ENCODE measurements at regions not wholly inside any gene's neighbourhood (a gene's known extent, or its start where the extent isn't known, plus 50 kb on each side); places are given as distances from the start of the nearest gene placed in this dataset.

DNA sequence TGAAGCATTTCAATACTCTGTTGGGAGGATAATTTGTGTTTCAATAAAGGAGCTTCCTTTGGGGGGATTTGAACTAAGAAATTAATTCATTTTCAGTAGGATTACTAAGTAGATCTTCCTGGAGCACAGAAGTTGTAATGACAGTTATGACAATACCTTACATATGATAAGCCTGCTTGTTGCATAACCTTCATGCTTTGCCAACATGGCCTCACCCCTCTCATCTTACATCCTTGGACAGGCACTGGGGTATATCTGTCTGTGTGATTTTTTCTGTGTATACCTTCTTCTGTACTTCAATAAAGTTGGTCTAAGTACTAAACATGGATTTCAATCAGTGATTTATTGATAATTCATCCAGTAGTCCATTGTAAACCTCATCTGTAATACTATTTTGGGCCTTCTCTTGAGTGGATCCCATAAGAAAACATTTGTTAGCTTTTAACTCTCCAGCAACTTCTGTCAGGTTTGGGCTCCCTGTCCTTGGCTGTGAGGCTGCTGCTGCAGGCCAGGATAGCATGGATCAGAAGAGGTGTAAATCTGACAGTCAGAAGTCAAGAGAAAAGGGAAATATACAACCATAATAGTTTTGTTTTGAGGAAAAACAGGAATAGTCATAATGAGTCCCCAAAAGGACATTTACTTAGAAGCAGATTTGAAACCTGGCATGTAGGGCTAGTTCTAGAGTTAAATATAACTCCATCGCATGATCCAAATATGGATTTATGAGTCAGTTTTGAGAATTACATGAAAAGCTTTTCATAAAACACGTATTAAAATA is 422.2 kb downstream of the KLF5 start:
- no peak for DNase-seq

GRCh38 chr13:73479856-73480255 is 421.1 kb downstream of the KLF5 start:
- DNase-seq = no peak

DNA sequence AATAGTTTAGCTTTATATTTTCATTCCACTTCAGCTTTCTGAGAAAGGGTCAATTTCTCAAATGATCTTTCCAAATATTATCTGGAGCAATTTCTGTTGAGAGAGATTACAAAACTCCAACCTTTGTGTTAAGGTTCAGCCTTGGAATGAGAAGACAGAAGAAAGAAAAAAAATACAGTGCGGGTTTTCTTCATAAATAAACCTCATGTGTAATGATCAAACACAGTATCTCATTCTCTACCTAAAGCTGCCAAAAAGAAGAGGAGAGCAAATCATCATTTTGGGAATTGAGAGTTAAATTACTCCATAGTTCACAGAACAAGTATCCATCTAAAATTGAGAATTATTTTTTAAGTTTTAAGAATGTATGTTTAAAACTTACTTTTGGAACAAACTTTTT is 420.5 kb downstream of the KLF5 start:
- DNase-seq = no peak

DNA sequence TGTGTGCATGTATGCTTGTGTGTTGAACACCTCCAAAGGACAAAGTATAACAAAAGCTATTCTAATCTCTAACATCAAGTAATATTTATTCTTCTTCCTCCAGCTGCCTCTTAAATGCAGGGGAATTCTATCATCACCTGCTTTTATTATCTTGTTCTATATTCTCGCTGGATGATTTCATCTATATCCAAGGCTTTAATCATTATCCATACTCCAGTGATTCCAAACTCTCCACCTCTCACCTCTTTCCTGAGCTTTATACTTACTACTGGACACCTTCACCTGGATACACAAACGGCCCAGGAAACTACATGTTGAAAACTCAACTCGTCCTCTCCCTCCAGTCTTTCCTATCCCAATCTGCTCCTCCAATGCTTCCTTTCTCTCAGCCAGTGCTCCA is 418.6 kb downstream of the KLF5 start:
- DNase-seq = no peak

DNA sequence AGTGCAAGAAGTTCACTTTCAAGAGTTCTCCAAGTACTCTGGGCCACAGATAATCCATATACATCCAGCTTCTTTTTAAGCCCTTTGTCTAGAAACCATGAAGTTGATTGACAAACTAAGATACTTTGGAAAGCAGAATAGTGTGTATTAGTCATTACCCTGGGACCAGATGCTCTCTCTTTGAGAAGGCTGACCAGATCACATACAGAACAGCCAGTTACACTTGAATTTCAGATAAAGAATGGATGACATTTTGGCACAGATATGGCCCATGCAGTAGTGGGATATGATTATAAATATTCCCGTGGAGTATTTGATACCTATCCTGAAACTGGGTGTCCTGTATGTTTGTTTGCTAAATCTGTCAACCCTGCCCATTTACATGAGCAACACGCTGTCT is 414.2 kb downstream of the KLF5 start:
- no peak for DNase-seq

DNA sequence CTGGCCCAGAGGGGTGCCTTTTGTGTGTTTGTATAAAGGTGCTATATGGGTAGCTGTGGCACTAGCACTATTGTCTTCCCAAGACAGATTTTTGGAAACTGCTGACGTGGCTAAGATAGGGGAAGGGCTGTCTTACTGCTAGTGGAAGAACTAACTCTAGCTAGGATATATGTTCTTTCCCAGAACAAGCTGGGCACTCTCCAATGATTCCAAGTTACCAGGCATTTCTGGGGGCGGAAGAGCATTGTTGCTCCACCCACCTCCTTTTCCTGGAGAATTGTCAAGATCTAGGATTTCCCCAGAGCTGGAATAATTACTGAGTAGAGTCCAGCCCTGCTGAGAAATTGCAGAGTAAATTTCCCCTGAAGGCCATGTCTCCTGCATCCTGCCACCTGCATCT is 408.3 kb downstream of the KLF5 start:
- no peak for DNase-seq

DNA sequence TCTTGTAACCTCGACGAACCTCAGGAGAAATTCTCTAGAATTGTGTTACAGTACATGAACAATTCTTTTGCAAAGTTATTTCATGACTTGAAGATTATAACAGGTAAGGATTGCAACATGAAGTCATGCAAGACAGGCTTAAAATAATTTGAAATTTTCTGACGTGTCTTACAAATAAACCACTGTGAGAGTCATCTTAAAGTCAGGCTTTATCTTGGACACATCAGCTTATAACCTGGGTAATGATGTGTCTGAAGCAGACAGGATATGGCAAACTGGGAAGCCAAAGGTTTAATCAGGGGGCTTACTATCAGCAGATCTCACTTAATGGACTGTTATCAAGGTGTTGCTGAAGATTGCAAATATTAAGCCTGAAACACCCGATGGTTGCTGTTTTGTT is 407.8 kb downstream of the KLF5 start:
- no peak for DNase-seq

- DNase-seq = no peak
These were observed 406.8 kb downstream of the KLF5 start for GRCh38 chr13:73465617-73465971.

- no peak for DNase-seq
These were observed 406.2 kb downstream of the KLF5 start for GRCh38 chr13:73464758-73465616.

DNA sequence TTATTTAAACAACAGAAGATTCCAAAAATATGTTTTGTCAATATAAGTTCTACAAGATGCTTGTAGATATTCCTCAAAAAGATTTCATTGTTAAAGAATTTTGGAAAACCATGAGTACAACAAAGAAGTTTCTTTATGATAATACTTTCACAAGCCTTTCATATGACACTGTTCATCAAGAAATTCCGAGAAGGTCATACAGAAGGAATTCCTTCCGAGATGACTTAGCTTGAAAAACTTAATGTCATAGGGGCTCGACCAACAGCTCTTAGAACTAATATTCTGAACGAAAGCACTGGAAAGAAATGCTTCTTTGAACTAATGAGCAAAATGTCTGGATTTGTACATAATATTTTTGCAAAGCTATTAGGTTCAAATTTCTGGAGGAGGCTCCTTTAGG is 403.4 kb downstream of the KLF5 start:
- no peak for DNase-seq

DNA sequence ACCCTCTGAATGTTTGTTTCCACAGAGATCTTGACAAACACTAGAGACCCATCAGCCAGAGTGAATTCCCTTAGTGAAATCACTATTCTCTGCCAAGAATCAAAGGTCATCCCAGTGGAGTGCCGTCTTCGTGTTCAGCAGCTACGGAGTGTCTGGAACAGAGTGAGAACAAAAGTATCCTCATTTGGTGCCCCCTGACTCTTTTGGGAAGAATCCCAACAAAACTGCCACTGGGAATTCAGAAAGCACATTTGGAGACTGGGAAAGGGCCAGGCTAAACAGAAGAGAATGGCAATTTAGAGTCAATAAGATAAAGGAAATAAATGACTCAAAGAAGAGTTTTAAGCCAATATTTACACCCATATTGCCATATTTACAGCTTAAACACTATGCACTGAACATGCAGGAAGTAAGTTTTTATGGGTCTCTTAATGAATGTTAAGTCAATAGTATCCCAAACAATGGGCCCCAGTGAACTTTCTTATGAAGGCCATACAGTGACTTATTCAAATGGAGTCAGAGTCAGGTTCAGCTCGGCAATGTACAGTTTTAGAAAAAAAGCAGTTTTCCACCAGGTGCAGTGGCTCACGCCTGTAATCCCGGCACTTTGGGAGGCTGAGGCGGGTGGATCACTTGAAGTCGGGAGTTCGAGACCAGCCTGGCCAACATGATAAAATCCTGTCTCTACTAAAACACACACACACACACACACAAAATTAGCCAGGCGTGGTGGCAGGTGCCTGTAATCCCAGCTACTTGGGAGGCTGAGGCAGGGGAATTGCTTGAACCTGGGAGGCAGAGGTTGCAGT is 392.6 kb downstream of the KLF5 start:
- no peak for DNase-seq

- DNase-seq = no peak
These were observed 391.8 kb downstream of the KLF5 start for GRCh38 chr13:73450583-73450982.

DNA sequence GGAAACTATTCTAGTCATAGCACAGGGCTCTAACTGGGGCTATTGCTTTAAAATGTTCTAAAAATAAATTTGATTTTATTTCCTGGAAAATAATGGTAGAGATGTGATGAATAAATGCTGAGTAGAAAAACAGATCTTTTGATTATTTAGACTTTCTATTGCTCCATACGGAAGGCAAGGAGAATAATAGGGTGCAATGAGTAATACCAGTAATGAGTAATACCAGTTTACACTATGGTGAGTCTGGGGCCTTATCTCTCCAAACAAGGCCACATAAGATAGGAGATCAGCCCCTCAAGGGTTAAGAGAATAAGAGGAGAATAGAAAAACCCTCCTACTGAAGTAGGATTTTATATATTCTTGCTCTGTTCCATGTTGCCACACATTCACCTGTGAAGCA is 390.4 kb downstream of the KLF5 start:
- DNase-seq = no peak

DNA sequence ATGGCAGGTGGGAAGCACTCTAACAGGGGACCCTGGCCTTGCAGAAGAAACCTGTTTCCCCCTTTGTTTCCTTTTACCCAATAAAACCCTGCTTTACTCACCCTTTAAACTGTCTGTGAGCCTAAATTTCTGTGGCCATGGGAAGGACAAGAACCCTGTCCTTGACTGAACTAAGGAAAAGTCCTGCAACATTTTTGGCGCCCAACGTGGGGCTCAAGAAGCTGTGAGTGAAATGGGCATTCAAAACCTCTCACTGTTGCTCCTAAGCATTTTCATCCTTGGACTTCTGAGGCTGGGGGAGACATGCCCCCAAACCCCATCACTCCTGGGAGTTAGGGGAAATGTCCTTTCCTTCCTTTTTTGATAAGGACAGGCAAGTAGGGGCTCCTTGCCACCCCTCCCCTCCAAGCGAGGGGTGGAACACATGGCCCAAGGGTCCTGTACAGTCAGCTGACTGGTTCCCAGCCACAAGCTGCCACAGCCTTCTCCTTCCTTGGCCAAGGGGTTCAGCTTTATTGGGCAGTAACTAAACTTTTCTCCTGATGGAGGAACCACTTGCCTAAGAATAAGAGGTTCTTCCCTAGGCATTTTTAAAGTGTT is 381.6 kb downstream of the KLF5 start:
- no peak for DNase-seq

- no peak for DNase-seq
These were observed 375.1 kb downstream of the KLF5 start for GRCh38 chr13:73433890-73434289.

- DNase-seq = no peak
These were observed 374.7 kb downstream of the KLF5 start for GRCh38 chr13:73433458-73433857.

- no peak for DNase-seq
These were observed 370.9 kb downstream of the KLF5 start for GRCh38 chr13:73429701-73430100.

- DNase-seq = no peak
These were observed 369.9 kb downstream of the KLF5 start for GRCh38 chr13:73428706-73429105.

DNA sequence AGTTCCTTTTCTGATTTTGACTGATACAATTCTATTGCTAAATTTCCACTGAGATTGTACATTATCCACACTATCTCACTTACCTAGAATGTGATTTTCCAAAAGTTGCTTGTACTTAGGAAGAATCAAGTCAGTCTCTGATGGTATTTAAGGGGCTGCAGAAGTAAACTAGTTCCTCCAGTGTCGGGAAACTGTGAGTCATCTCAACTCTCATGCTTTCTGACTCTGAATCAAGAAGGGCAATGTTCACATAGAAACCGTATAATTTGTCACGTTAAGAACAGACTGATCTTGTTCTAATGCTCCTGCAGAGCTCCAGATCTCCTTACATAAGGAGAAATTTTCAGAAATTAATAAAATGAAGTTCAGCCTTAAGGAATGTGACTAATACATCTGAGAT is 369.3 kb downstream of the KLF5 start:
- DNase-seq = no peak

GRCh38 chr13:73422973-73423372 is 364.2 kb downstream of the KLF5 start:
- no peak for DNase-seq

DNA sequence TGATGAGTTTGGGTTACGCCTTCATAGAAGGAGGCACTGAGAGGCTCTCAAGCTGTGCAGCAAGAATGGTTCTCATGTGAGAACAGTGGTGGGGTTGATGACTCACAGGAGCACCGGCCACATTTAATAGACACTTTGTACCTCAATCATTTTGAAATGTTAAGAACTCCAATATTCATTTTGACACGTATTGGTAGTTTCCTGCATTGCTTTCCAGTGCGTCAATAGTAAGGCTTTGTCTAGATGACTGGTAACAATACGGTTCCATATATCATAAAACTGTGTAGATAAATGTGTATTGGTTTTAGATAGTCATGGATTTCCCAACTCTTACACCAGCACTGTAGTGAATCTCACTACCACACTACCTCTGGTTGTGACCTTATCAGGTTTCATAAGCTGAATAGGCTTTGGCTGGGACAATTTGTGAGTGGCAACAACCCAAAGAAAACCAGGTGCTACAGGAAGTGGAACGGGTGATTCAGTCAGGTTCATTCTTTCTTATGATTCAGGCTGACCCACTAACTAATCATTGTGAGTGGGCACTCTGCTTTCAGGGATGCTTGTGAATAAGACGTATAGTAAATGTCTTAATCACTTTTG is 362.6 kb downstream of the KLF5 start:
- peak; percentile 18 for DNase-seq

DNA sequence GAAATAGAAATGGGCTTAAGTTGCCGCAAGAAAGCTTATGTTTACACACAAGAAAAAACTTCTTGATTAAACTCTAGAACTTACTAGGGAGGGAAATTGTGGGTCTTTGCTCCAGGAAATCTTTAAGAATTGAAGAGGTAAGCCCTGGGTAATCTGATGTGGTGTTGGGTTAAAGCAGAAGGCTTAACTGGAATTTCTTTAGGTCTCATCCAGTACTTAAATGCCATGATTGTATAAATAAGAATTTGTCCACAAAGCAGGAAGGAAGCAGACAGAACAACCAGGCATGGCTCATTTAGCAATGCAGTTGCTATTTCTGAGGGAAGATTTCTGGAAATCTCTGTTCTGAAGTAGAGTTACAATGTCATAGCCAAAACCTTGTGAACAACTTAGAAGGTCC is 360.4 kb downstream of the KLF5 start:
- DNase-seq = no peak
